ENCODE measurements at regions not wholly inside any gene's neighbourhood (a gene's known extent, or its start where the extent isn't known, plus 50 kb on each side); places are given as distances from the start of the nearest gene placed in this dataset.

GRCh38 chr3:82521657-82522056, 760.2 kb upstream of the GBE1 start:
- no peak for TF ChIP-seq TAF1 (IDR thresholded peaks at IDR 0.05; ENCODE audit: borderline replicate concordance, insufficient read depth, low read length)
- TF ChIP-seq POLR2AphosphoS5 (IDR thresholded peaks at IDR 0.05; ENCODE audit: low read depth, low read length), result no peak
- no peak for TF ChIP-seq FOXP2 (optimal IDR thresholded peaks at IDR 0.05; ENCODE audit: borderline replicate concordance, extremely low read depth, extremely low read length, insufficient read depth)
- TF ChIP-seq REST (IDR thresholded peaks at IDR 0.05; ENCODE audit: insufficient read depth in 1 of 2, low read depth in 2 of 2, low read length in 2 of 2), result no peak
- TF ChIP-seq SIN3A (IDR thresholded peaks at IDR 0.05; ENCODE audit: borderline replicate concordance, insufficient read depth, low read length), result no peak

GRCh38 chr3:82520846-82521245, 759.4 kb upstream of the GBE1 start:
- no peak for TF ChIP-seq FOXP2 (optimal IDR thresholded peaks at IDR 0.05; ENCODE audit: borderline replicate concordance, extremely low read depth, extremely low read length, insufficient read depth)
- TF ChIP-seq TAF1 (IDR thresholded peaks at IDR 0.05; ENCODE audit: borderline replicate concordance, insufficient read depth, low read length), result no peak
- TF ChIP-seq REST (IDR thresholded peaks at IDR 0.05; ENCODE audit: insufficient read depth in 1 of 2, low read depth in 2 of 2, low read length in 2 of 2), result no peak

- TF ChIP-seq TAF1 (IDR thresholded peaks at IDR 0.05; ENCODE audit: borderline replicate concordance, insufficient read depth, low read length), result no peak
- no peak for TF ChIP-seq REST (IDR thresholded peaks at IDR 0.05; ENCODE audit: insufficient read depth in 1 of 2, low read depth in 2 of 2, low read length in 2 of 2)
- TF ChIP-seq POLR2AphosphoS5 (IDR thresholded peaks at IDR 0.05; ENCODE audit: low read depth, low read length), result no peak
- TF ChIP-seq SIN3A (IDR thresholded peaks at IDR 0.05; ENCODE audit: borderline replicate concordance, insufficient read depth, low read length), result no peak
- no peak for TF ChIP-seq FOXP2 (optimal IDR thresholded peaks at IDR 0.05; ENCODE audit: borderline replicate concordance, extremely low read depth, extremely low read length, insufficient read depth)
These were observed 748.6 kb upstream of the GBE1 start for GRCh38 chr3:82509951-82510603.

- TF ChIP-seq POLR2AphosphoS5 (IDR thresholded peaks at IDR 0.05; ENCODE audit: low read depth, low read length), result no peak
- TF ChIP-seq SIN3A (IDR thresholded peaks at IDR 0.05; ENCODE audit: borderline replicate concordance, insufficient read depth, low read length), result no peak
- TF ChIP-seq FOXP2 (optimal IDR thresholded peaks at IDR 0.05; ENCODE audit: borderline replicate concordance, extremely low read depth, extremely low read length, insufficient read depth), result no peak
- no peak for TF ChIP-seq REST (IDR thresholded peaks at IDR 0.05; ENCODE audit: insufficient read depth in 1 of 2, low read depth in 2 of 2, low read length in 2 of 2)
- TF ChIP-seq TAF1 (IDR thresholded peaks at IDR 0.05; ENCODE audit: borderline replicate concordance, insufficient read depth, low read length), result no peak
These were observed 747.8 kb upstream of the GBE1 start for GRCh38 chr3:82509106-82509842.
